Osteoblast (primary cell): ENCODE measurements at regions not wholly inside any gene's neighbourhood (a gene's known extent, or its start where the extent isn't known, plus 50 kb on each side); places are given as distances from the start of the nearest gene placed in this dataset.

Experiments
- DNase-seq: peaks from one replicate; pipeline ENCODE4 v3.0.0; 2011; ENCODE audit warnings: low spot score, mixed read lengths; ENCODE audit not compliant: insufficient read length; ENCODE audit errors: missing footprints
- H2AFZ ChIP-seq: 2 replicates; pipeline ENCODE4 v1.6.0; 2011; ENCODE audit warnings: mild to moderate bottlenecking, low read length
- H3K27ac ChIP-seq: 2 replicates; pipeline ENCODE4 v1.5.1; 2011; ENCODE audit warnings: mild to moderate bottlenecking, low read depth, low read length, moderate library complexity
- H3K27me3 ChIP-seq: 2 replicates; pipeline ENCODE4 v1.6.0; 2012; ENCODE audit warnings: mild to moderate bottlenecking, control low read depth, inconsistent platforms, low read length, moderate library complexity; ENCODE audit not compliant: insufficient read depth
- H3K36me3 ChIP-seq: 2 replicates; pipeline ENCODE4 v1.5.1; 2011; ENCODE audit warnings: mild to moderate bottlenecking, low read length, control low read depth, moderate library complexity; ENCODE audit not compliant: insufficient read depth
- H3K4me1 ChIP-seq: 2 replicates; pipeline ENCODE4 v1.5.1; 2011; ENCODE audit warnings: mild to moderate bottlenecking, low read length, control low read depth, moderate library complexity; ENCODE audit not compliant: insufficient read depth
- H3K4me2 ChIP-seq: 2 replicates; pipeline ENCODE4 v1.6.0; 2011; ENCODE audit warnings: mild to moderate bottlenecking, low read length; ENCODE audit not compliant: insufficient read depth
- H3K4me3 ChIP-seq: fragments of 200-600 bp; sonication (generic); 3 replicates; pipeline ENCODE4 v1.5.1; 2012; ENCODE audit warnings: mild to moderate bottlenecking, low read length, inconsistent platforms; ENCODE audit not compliant: insufficient read depth
- H3K79me2 ChIP-seq: 2 replicates; pipeline ENCODE4 v1.6.0; 2012; ENCODE audit warnings: mild to moderate bottlenecking, low read length, control low read depth, inconsistent platforms; ENCODE audit not compliant: insufficient read depth
- H3K9me3 ChIP-seq: 2 replicates; pipeline ENCODE4 v1.5.1; 2011; ENCODE audit warnings: low read depth, low read length, control low read depth
- H4K20me1 ChIP-seq: 2 replicates; pipeline ENCODE4 v1.6.0; 2012; ENCODE audit warnings: mild to moderate bottlenecking, low read length, control low read depth; ENCODE audit not compliant: insufficient read depth
- CTCF ChIP-seq: IDR thresholded peaks from 2 replicates; pipeline ENCODE4 v1.5.1; 2011; ENCODE audit warnings: mild to moderate bottlenecking, low read depth, low read length, moderate library complexity; ENCODE audit errors: extremely low read depth

DNA sequence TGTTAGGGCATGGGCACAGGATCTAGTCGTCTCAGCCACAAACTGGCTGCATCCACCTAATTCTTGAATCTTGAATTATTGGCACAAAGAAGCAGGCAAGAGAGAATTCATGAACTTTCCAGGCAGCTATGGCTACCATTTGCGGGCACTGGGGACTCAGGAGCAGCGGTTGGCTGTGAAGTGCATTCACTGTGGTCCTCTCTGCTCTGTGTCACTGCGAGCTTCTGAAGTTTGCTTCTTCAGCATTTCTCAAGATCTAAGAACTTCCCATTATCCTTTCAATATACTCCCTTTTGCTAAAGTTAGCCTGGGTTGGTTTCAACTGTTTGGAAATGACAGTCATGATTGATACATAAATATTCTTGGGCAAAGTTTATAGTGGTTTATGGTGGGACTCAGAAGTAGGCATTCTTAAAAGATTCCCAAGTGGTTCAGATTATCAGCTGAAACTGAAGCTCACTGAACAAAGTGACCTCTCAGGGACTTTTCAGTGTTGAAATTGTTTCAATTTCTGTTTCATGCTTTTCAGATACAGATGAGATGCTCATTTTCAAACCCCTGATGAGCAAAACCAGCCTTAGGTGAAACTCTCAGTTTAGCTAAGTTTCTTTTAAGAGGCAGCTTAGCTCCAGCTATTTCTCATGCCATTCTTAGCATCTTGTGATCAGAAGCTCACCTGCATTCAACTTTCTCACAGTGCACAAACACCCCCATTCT is 1258.3 kb upstream of the GYPC start:
- H3K4me2 ChIP-seq, result no peak overlapping the region
- H3K27ac ChIP-seq, result no peak overlapping the region
- H3K4me3 ChIP-seq, result no peak overlapping the region
- no peaks in the 10 kb centered on the region for H3K27me3 ChIP-seq
- H3K36me3 ChIP-seq, result no peaks in the 10 kb centered on the region
- no peaks in the 10 kb centered on the region for H3K79me2 ChIP-seq
- H2AFZ ChIP-seq, result no peak overlapping the region
- no peaks in the 10 kb centered on the region for H3K9me3 ChIP-seq
- no peaks in the 10 kb centered on the region for H4K20me1 ChIP-seq
- no peaks in the 10 kb centered on the region for H3K4me1 ChIP-seq
- TF ChIP-seq CTCF, result no peak
- no peak for DNase-seq

- Histone ChIP-seq H3K27ac (no peak overlapping the region), H3K79me2 (no peaks in the 10 kb centered on the region), H4K20me1 (no peaks in the 10 kb centered on the region), H3K4me1 (no peaks in the 10 kb centered on the region), H2AFZ (no peak overlapping the region), H3K27me3 (no peaks in the 10 kb centered on the region), H3K4me3 (no peak overlapping the region), H3K36me3 (no peaks in the 10 kb centered on the region), H3K4me2 (no peak overlapping the region), H3K9me3 (no peaks in the 10 kb centered on the region)
- no peak for DNase-seq
- TF ChIP-seq CTCF, result no peak
Observed at GRCh38 chr2:125398738-125399524, 1257.0 kb upstream of the GYPC start.

GRCh38 chr2:125405816-125406215 is 1250.1 kb upstream of the GYPC start:
- H3K4me3 ChIP-seq, result no peak overlapping the region
- H2AFZ ChIP-seq, result no peak overlapping the region
- H3K9me3 ChIP-seq, result no peaks in the 10 kb centered on the region
- no peaks in the 10 kb centered on the region for H4K20me1 ChIP-seq
- TF ChIP-seq CTCF, result no peak
- H3K36me3 ChIP-seq, result no peaks in the 10 kb centered on the region
- H3K27ac ChIP-seq, result peak overlapping the region; percentile 49
- peaks cover 3% of the 10 kb centered on the region for H3K4me1 ChIP-seq
- peak; percentile 72 for DNase-seq
- no peaks in the 10 kb centered on the region for H3K27me3 ChIP-seq
- H3K4me2 ChIP-seq, result peak overlapping the region; percentile 7
- no peaks in the 10 kb centered on the region for H3K79me2 ChIP-seq

- no peaks in the 10 kb centered on the region for H3K36me3 ChIP-seq
- H3K4me1 ChIP-seq, result peaks cover 3% of the 10 kb centered on the region
- DNase-seq, result no peak
- peak overlapping the region; percentile 23 for H3K4me3 ChIP-seq
- H3K9me3 ChIP-seq, result no peaks in the 10 kb centered on the region
- H2AFZ ChIP-seq, result peak overlapping the region; percentile 90
- TF ChIP-seq CTCF, result no peak
- H4K20me1 ChIP-seq, result no peaks in the 10 kb centered on the region
- H3K4me2 ChIP-seq, result peak overlapping the region; percentile 56
- H3K27me3 ChIP-seq, result no peaks in the 10 kb centered on the region
- no peak overlapping the region for H3K27ac ChIP-seq
- no peaks in the 10 kb centered on the region for H3K79me2 ChIP-seq
Observed at GRCh38 chr2:125408874-125409538, 1247.0 kb upstream of the GYPC start.
